ENCODE measurements at regions not wholly inside any gene's neighbourhood (a gene's known extent, or its start where the extent isn't known, plus 50 kb on each side); places are given as distances from the start of the nearest gene placed in this dataset.
A peak's percentile ranks its signal among the peaks of the same experiment; 100 is the strongest.

- DNase-seq (no peak), ATAC-seq (ENCODE audit: low FRiP score) (no peak)
- 34 to 36% methylated on average over 4 of the region's 4 CpGs for whole genome bisulfite sequencing, 2 donors
- H3K27me3 ChIP-seq (ENCODE audit: control insufficient read depth in 1 of 2, insufficient read depth in 2 of 2, low read length in 1 of 2): no peaks in the 10 kb centered on the region
- no peak overlapping the region for H3K4me3 ChIP-seq (ENCODE audit: low read length in 2 of 2)
- no peaks in the 10 kb centered on the region for H3K4me1 ChIP-seq (ENCODE audit: control insufficient read depth in 1 of 2, insufficient read depth in 2 of 2, low read length in 2 of 2)
- H3K36me3 ChIP-seq (ENCODE audit: control insufficient read depth in 1 of 2, insufficient read depth in 2 of 2, low read length in 1 of 2): no peaks in the 10 kb centered on the region
- H3K9me3 ChIP-seq (ENCODE audit: control insufficient read depth, low read length): no peaks in the 10 kb centered on the region
- intact Hi-C loops (cut with DNase I): no loop called here
- H3K27ac ChIP-seq (ENCODE audit: low read depth in 1 of 2, low read length in 2 of 2): no peak overlapping the region
These were observed 171.8 kb upstream of the IVNS1ABP start for GRCh38 chr1:185488808-185489207.

DNA sequence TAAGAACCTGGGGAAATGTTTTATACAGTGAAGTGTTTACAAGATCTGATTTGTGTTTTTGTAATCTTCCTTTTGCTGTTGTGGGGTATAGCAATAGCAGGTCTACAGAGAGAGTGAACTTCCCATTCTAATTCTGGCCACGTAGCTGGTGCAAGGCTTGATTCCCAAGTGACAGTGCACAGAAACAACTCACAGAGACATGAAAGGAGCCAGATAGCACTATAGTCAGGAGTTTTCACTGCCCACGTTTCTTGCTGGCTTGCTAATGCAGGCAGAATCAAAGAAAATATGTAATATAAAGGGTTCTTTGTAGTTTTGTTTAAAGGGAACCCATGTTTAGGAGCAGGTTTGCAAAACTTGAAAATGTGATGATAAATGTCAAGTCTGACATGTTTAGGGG lies 170.9 kb upstream of the IVNS1ABP start:
- intact Hi-C loops (cut with DNase I): no loop called here
- no peak overlapping the region for H3K27ac ChIP-seq (ENCODE audit: low read depth in 1 of 2, low read length in 2 of 2)
- H3K9me3 ChIP-seq (ENCODE audit: control insufficient read depth, low read length): no peaks in the 10 kb centered on the region
- no peaks in the 10 kb centered on the region for H3K4me1 ChIP-seq (ENCODE audit: control insufficient read depth in 1 of 2, insufficient read depth in 2 of 2, low read length in 2 of 2)
- WGBS, 2 donors: 40 to 49% methylated on average over 2 of the region's 2 CpGs
- H3K4me3 ChIP-seq (ENCODE audit: low read length in 2 of 2): no peak overlapping the region
- H3K36me3 ChIP-seq (ENCODE audit: control insufficient read depth in 1 of 2, insufficient read depth in 2 of 2, low read length in 1 of 2): no peaks in the 10 kb centered on the region
- DNase-seq (no peak), ATAC-seq (ENCODE audit: low FRiP score) (no peak)
- H3K27me3 ChIP-seq (ENCODE audit: control insufficient read depth in 1 of 2, insufficient read depth in 2 of 2, low read length in 1 of 2): no peaks in the 10 kb centered on the region

GRCh38 chr1:185487026-185487425 lies 170.0 kb upstream of the IVNS1ABP start:
- ATAC-seq (ENCODE audit: low FRiP score): no peak
- WGBS, 2 donors: 86 to 89% methylated on average over 2 of the region's 2 CpGs
- Histone ChIP-seq H3K27ac (ENCODE audit: low read depth in 1 of 2, low read length in 2 of 2) (no peak overlapping the region), H3K4me1 (ENCODE audit: control insufficient read depth in 1 of 2, insufficient read depth in 2 of 2, low read length in 2 of 2) (no peaks in the 10 kb centered on the region), H3K9me3 (ENCODE audit: control insufficient read depth, low read length) (no peaks in the 10 kb centered on the region), H3K27me3 (ENCODE audit: control insufficient read depth in 1 of 2, insufficient read depth in 2 of 2, low read length in 1 of 2) (no peaks in the 10 kb centered on the region), H3K4me3 (ENCODE audit: low read length in 2 of 2) (no peak overlapping the region), H3K36me3 (ENCODE audit: control insufficient read depth in 1 of 2, insufficient read depth in 2 of 2, low read length in 1 of 2) (no peaks in the 10 kb centered on the region)
- no peak for DNase-seq
- intact Hi-C loops (cut with DNase I): no loop called here

- H3K4me3 ChIP-seq (ENCODE audit: low read length in 2 of 2): no peak overlapping the region
- no peak for ATAC-seq (ENCODE audit: low FRiP score)
- intact Hi-C loops (cut with DNase I): no loop called here
- DNase-seq: no peak
- no peaks in the 10 kb centered on the region for H3K27me3 ChIP-seq (ENCODE audit: control insufficient read depth in 1 of 2, insufficient read depth in 2 of 2, low read length in 1 of 2)
- 76 to 77% methylated on average over 5 of the region's 5 CpGs for WGBS, 2 donors
- no peaks in the 10 kb centered on the region for H3K4me1 ChIP-seq (ENCODE audit: control insufficient read depth in 1 of 2, insufficient read depth in 2 of 2, low read length in 2 of 2)
- no peaks in the 10 kb centered on the region for H3K9me3 ChIP-seq (ENCODE audit: control insufficient read depth, low read length)
- no peaks in the 10 kb centered on the region for H3K36me3 ChIP-seq (ENCODE audit: control insufficient read depth in 1 of 2, insufficient read depth in 2 of 2, low read length in 1 of 2)
- no peak overlapping the region for H3K27ac ChIP-seq (ENCODE audit: low read depth in 1 of 2, low read length in 2 of 2)
These were observed 169.3 kb upstream of the IVNS1ABP start for GRCh38 chr1:185486346-185486745.

DNA sequence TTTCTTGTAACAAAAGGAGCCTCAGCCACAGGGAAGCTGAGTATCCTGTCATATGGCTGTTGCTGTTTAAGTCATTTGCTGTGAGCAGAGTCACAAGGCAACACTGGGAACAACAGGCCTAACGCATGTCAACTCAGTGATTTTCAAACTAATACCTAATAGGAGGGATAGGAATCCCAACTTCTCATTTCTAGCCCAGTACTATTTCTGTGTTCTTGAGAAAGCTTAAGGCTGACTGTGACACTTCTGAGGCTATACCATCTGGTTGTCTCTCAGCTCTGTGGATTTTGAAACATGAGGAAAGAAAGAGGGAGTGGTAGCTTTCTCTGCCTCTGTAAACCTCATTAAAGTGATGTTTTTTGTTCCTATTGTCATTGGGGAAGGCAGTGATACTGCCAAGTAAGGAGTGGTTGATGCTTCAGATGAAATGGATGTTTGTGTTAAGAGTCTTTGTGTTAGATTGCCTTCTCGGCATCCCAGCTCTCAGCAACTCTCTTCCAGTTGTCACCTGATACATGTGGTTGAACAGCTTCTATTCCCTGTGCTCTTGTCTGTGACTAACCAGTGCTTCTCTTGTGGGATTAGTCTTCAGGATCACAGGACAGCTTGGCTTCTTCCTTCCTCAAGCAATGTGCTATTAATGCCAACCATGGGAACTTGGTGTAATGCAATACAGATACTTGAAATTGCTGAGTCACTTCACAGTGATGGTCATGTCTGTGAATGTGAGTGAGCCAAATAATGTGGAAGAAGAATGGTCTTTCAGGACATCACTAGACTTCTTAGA lies 166.8 kb upstream of the IVNS1ABP start:
- H3K4me1 ChIP-seq (ENCODE audit: control insufficient read depth in 1 of 2, insufficient read depth in 2 of 2, low read length in 2 of 2): no peaks in the 10 kb centered on the region
- no peak for DNase-seq
- H3K36me3 ChIP-seq (ENCODE audit: control insufficient read depth in 1 of 2, insufficient read depth in 2 of 2, low read length in 1 of 2): no peaks in the 10 kb centered on the region
- H3K27me3 ChIP-seq (ENCODE audit: control insufficient read depth in 1 of 2, insufficient read depth in 2 of 2, low read length in 1 of 2): no peaks in the 10 kb centered on the region
- 83 to 90% methylated on average over 2 of the region's 2 CpGs for WGBS, 2 donors
- intact Hi-C loops (cut with DNase I): no loop called here
- ATAC-seq (ENCODE audit: low FRiP score): peak; percentile 55
- H3K9me3 ChIP-seq (ENCODE audit: control insufficient read depth, low read length): no peaks in the 10 kb centered on the region
- H3K4me3 ChIP-seq (ENCODE audit: low read length in 2 of 2): no peak overlapping the region
- no peak overlapping the region for H3K27ac ChIP-seq (ENCODE audit: low read depth in 1 of 2, low read length in 2 of 2)

DNA sequence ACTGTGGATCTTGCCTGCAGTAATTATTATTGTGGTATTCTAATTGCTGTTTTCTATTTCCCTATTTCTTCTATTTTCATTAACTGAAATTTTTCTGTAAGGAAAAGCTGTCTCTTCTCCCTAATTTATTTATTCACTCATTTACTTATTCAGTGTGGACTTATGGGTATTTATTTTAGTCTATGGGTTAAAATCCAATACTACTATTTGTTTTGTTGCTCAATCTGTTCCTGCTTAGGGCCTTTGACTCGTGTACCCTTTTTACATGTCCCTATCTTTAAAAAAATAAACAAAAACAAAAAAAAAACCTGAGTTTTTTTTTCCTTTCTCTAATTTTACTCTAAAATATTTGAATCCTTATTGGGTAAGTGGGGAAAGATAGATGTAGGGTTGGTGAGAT lies 166.2 kb upstream of the IVNS1ABP start:
- ATAC-seq (ENCODE audit: low FRiP score) (no peak), DNase-seq (no peak)
- intact Hi-C loops (cut with DNase I): no loop called here
- Histone ChIP-seq H3K4me3 (ENCODE audit: low read length in 2 of 2) (no peak overlapping the region), H3K9me3 (ENCODE audit: control insufficient read depth, low read length) (no peaks in the 10 kb centered on the region), H3K27me3 (ENCODE audit: control insufficient read depth in 1 of 2, insufficient read depth in 2 of 2, low read length in 1 of 2) (no peaks in the 10 kb centered on the region), H3K36me3 (ENCODE audit: control insufficient read depth in 1 of 2, insufficient read depth in 2 of 2, low read length in 1 of 2) (no peaks in the 10 kb centered on the region), H3K27ac (ENCODE audit: low read depth in 1 of 2, low read length in 2 of 2) (no peak overlapping the region), H3K4me1 (ENCODE audit: control insufficient read depth in 1 of 2, insufficient read depth in 2 of 2, low read length in 2 of 2) (no peaks in the 10 kb centered on the region)
- 45% methylated on average over 1 of the region's 1 CpG for WGBS, 2 donors

- H3K27me3 ChIP-seq (ENCODE audit: control insufficient read depth in 1 of 2, insufficient read depth in 2 of 2, low read length in 1 of 2): no peaks in the 10 kb centered on the region
- H3K4me1 ChIP-seq (ENCODE audit: control insufficient read depth in 1 of 2, insufficient read depth in 2 of 2, low read length in 2 of 2): no peaks in the 10 kb centered on the region
- H3K36me3 ChIP-seq (ENCODE audit: control insufficient read depth in 1 of 2, insufficient read depth in 2 of 2, low read length in 1 of 2): no peaks in the 10 kb centered on the region
- ATAC-seq (ENCODE audit: low FRiP score) (no peak), DNase-seq (no peak)
- H3K9me3 ChIP-seq (ENCODE audit: control insufficient read depth, low read length): no peaks in the 10 kb centered on the region
- WGBS, 2 donors: 36 to 42% methylated on average over 2 of the region's 2 CpGs
- H3K4me3 ChIP-seq (ENCODE audit: low read length in 2 of 2): no peak overlapping the region
- no peak overlapping the region for H3K27ac ChIP-seq (ENCODE audit: low read depth in 1 of 2, low read length in 2 of 2)
- intact Hi-C loops (cut with DNase I): no loop called here
These were observed 163.5 kb upstream of the IVNS1ABP start for GRCh38 chr1:185480545-185480944.

- H3K27ac ChIP-seq (ENCODE audit: low read depth in 1 of 2, low read length in 2 of 2): no peak overlapping the region
- no peak overlapping the region for H3K4me3 ChIP-seq (ENCODE audit: low read length in 2 of 2)
- H3K27me3 ChIP-seq (ENCODE audit: control insufficient read depth in 1 of 2, insufficient read depth in 2 of 2, low read length in 1 of 2): no peaks in the 10 kb centered on the region
- no peaks in the 10 kb centered on the region for H3K36me3 ChIP-seq (ENCODE audit: control insufficient read depth in 1 of 2, insufficient read depth in 2 of 2, low read length in 1 of 2)
- 66 to 70% methylated on average over 5 of the region's 5 CpGs for WGBS, 2 donors
- DNase-seq (no peak), ATAC-seq (ENCODE audit: low FRiP score) (no peak)
- H3K9me3 ChIP-seq (ENCODE audit: control insufficient read depth, low read length): no peaks in the 10 kb centered on the region
- H3K4me1 ChIP-seq (ENCODE audit: control insufficient read depth in 1 of 2, insufficient read depth in 2 of 2, low read length in 2 of 2): no peaks in the 10 kb centered on the region
- intact Hi-C loops (cut with DNase I): no loop called here
These were observed 162.8 kb upstream of the IVNS1ABP start for GRCh38 chr1:185479796-185480195.

DNA sequence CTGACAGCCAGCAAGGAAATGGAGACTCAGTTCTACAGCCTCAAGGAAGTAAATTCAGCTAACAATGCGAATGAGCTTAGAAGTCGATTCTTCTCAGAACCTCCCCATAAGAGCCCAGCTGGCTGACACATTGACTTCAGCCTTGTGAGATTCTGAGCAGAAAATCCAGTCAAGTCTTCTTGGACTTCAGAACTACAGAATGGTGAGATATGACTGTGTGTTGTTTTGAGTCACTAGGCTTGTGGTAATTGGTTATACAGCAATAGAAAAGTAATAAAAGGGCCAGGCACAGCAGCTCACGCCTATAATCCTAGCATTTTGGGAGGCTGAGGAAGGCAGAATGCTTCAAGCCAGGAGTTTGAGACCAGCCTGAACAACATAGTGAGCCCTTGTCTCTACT lies 161.8 kb upstream of the IVNS1ABP start:
- no peak for ATAC-seq (ENCODE audit: low FRiP score)
- no peaks in the 10 kb centered on the region for H3K4me1 ChIP-seq (ENCODE audit: control insufficient read depth in 1 of 2, insufficient read depth in 2 of 2, low read length in 2 of 2)
- no peak overlapping the region for H3K4me3 ChIP-seq (ENCODE audit: low read length in 2 of 2)
- H3K36me3 ChIP-seq (ENCODE audit: control insufficient read depth in 1 of 2, insufficient read depth in 2 of 2, low read length in 1 of 2): no peaks in the 10 kb centered on the region
- WGBS, 2 donors: 95 to 96% methylated on average over 3 of the region's 3 CpGs
- H3K9me3 ChIP-seq (ENCODE audit: control insufficient read depth, low read length): no peaks in the 10 kb centered on the region
- no peak overlapping the region for H3K27ac ChIP-seq (ENCODE audit: low read depth in 1 of 2, low read length in 2 of 2)
- intact Hi-C loops (cut with DNase I): no loop called here
- no peak for DNase-seq
- no peaks in the 10 kb centered on the region for H3K27me3 ChIP-seq (ENCODE audit: control insufficient read depth in 1 of 2, insufficient read depth in 2 of 2, low read length in 1 of 2)

All from aorta (tissue), 5 donors.